ENCODE measurements at regions not wholly inside any gene's neighbourhood (a gene's known extent, or its start where the extent isn't known, plus 50 kb on each side); places are given as distances from the start of the nearest gene placed in this dataset.
"Not testable (repeated sequence)": the region's sequence is repeated elsewhere in the genome, so short reads cannot be mapped to it uniquely, and the experiment has no call there.

- TF ChIP-seq POLR2AphosphoS5, EP300 (IDR thresholded peaks at IDR 0.05): not testable (repeated sequence)
- TF ChIP-seq CTCF (IDR thresholded peaks at IDR 0.05) = peak in 2 of 4 experiments; percentile 22 to 43
These were observed 110.1 kb downstream of the LAT start for GRCh38 chr16:29094729-29095624.
